Eye (tissue), 1 donor: ENCODE measurements at regions not wholly inside any gene's neighbourhood (a gene's known extent, or its start where the extent isn't known, plus 50 kb on each side); places are given as distances from the start of the nearest gene placed in this dataset.

Source experiments
- DNase-seq: peaks from one replicate; pipeline ENCODE4 v3.0.0-alpha.2; 2015

- DNase-seq: no peak
These were observed 104.5 kb downstream of the NGF start for GRCh38 chr1:115233598-115233997.

DNA sequence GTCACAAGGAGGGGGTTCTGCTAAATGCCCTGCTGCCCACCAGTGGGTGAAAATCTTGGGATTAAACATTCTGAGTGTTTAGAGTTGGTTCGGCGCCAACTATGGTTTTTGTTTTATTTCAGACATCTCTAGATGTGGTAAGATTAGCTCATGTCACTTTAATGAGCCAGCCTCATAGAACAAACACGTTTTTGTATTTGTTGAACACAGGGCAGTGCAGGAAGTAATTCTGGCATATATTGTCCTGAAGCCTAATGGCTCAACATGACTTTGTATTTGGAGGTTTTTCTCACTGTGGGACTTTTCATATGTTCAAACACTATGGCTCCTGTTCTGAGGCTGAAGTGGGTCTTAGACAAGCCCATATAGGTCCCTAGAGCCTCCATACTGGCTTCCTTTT, 107.8 kb downstream of the NGF start:
- no peak for DNase-seq

GRCh38 chr1:115229016-115229415, 109.0 kb downstream of the NGF start:
- no peak for DNase-seq

- no peak for DNase-seq
These were observed 109.9 kb downstream of the NGF start for GRCh38 chr1:115228191-115228590.

DNA sequence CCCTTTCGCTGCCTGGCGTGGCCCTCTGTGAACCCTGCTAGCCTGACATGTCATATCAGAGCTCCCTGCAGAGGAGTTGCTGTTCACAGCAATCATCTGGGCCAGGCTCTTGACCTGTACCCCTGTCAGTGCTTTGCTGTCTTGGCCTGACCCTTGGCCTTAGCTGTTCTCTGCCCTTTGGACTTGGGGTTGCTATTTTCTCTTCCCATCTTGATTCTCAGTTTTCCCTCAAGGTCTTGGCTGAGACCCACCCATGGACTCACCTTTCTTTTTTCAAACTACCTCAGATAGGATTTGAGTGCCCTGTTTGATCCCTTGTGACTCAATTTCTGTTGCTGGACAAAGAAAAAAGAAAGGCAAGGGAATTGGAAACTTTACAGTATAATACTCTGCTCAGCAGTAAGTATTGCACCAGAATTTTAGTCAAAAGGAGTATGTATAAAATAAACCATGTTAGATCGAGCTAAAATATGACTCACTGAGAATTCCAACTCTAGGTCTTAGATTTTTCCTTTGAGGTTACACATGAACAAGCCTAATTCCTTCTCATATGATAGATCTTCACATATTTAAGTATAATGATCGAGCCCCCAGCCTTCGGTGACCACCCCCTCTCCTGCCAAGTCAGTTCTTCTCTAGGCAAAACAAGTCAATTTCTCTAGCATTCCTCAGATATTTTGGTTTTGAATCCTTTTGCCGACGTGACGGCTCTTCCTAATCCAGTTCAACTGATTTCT, 110.5 kb downstream of the NGF start:
- no peak for DNase-seq

DNA sequence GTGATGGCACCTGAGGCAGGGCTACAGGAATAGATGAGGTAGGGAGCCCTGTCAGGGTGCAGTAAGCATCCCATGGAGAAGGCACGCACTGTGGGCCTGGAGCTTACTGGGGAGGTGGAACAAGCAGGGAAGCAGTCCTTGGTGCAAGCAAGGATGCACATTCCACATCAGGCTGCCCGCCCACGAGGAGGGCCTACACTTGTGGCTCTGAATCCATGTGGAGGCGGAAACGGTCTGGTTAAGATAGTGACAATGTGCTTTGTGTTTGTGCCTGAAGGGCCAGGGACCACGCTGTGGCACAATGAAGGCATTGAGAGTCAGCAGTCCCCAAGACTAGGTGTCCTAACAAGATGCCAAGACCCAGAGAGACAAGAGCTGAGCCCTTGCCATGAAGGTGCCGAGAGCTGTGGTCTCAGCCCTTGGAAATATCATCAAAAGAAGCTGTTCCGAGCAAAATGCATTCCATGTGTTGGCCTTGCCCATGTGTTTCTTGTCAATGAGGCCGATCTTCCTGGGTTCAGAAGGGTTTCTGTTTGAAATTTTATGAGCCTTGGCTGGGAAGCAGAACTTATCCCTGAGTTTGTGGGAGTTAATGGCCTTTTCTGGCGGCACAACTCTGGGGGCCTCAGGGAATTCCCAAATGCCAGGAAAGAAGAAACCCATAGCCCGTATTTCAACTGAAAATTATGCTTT, 111.9 kb downstream of the NGF start:
- DNase-seq: no peak

DNA sequence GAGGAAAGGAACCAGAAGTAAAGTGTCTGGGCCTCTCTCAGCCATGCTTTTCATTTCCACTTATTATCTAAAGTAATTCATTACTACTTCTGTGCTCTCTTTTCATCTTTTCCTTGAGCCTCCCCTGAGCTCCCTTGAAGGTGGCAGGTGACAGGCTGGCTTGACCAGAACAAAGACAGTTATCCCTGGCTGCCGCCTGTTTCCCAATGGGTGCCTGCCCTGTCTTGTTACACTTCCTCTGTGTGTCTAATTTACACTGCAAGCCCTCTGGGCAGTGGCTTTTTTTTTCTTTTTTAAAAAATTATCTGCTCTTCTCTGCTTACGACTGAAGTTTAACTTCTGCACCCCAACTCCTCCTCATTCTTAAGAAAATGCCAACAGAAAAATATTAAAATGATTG, 113.4 kb downstream of the NGF start:
- no peak for DNase-seq

GRCh38 chr1:115222616-115223402, 115.2 kb downstream of the NGF start:
- no peak for DNase-seq

- no peak for DNase-seq
These were observed 117.4 kb downstream of the NGF start for GRCh38 chr1:115220340-115221270.

- DNase-seq: no peak
These were observed 118.1 kb downstream of the NGF start for GRCh38 chr1:115219927-115220326.

- DNase-seq: no peak
These were observed 119.3 kb downstream of the NGF start for GRCh38 chr1:115218699-115219098.

- no peak for DNase-seq
These were observed 120.0 kb downstream of the NGF start for GRCh38 chr1:115218034-115218405.

GRCh38 chr1:115217150-115218033, 120.7 kb downstream of the NGF start:
- no peak for DNase-seq

DNA sequence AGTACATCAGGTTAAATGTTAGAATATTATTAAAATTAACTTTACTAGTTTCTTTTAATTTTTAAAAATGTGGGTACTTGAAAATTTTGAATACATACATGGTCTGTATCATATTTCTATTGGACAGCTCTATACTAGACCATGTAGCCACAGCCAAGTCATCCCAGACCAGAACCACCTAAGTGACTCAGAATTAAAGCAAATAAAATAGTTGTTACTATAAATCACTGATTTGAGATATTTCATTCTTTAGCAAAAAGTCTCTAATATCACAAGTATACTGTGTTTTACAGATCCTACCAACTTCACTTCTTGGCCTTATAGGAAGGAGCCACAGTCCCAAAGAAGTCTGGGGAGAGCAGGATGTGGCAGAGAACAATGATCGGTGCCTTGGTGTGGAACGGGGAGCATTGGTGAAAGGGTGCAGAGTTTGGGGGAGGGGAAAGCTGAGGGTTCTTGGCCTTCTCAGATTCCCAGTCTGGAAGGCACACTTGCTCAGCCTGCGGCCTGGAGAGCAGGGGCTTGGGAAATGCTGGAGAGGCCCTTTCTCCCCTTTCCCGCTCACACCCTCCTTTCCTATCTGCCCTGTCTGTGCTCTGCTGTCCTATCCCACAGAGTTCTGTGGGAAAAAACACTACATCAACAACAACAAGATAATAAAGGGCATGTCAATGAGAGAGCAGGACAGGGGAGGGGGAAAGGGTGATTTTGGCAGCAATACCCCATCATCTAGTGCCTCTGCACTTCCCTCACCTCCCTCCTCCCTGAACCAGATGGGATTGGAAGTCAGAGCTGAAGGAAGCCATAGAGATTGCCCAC, 122.1 kb downstream of the NGF start:
- DNase-seq: no peak

DNA sequence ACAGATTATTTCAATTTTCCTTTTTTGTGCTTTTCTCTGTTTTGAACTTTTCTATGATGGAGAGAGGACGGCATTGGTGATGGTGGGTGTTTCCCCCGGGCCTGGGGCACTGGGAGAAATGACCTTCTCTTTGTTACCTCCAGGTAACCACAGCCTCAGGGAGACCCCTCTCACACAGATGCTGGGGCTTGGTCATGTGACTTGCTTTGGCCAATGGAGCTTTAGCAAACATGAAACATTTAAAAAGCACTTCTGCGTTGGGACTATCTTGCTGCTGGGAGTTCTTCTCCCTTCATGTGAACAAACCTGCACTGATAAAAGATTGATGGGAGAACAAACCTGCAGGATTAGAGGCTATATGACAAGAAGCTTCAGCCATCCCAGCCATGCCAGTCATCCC, 122.9 kb downstream of the NGF start:
- DNase-seq: no peak

- DNase-seq: no peak
These were observed 124.0 kb downstream of the NGF start for GRCh38 chr1:115214098-115214497.

DNA sequence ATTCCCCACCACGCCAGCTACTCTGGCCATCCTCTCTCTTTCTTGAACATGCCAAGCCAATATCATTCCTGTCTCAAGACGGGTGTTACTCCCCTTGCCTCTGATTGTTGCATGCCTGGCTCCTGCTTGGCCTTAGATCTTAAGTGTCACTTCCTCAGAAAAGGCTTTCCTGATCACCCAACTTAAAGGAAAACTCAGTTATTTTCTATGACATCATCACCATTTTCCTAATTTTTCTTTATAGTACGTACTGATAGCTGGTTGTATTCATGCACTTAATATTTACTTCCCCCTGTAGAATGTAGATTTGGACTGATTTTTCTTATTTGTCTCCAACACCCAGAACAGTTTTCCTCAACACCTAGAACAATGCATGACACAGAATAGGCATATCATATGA, 123.8 kb upstream of the TSPAN2 start:
- no peak for DNase-seq

GRCh38 chr1:115211071-115211745, 121.9 kb upstream of the TSPAN2 start:
- DNase-seq: no peak

DNA sequence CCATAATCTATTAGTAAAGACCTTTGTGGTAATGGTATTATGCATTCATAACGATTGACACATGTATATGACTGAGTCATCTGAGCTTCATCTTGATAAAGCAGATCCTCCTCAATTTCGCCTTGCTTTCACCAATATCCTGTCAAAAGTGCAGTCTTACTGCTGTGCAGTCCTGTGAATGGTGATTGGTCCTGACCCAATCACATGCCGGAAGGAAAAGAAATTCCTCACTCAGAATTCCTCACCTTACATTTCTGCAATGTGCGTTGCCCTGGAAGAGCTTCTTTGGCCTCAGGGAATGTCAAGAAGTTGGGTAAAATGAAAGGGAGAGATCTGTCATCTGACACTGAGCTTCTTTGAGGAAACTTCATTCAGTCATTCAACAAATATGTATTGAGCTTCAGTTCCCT, 121.0 kb upstream of the TSPAN2 start:
- DNase-seq: peak; percentile 16

DNA sequence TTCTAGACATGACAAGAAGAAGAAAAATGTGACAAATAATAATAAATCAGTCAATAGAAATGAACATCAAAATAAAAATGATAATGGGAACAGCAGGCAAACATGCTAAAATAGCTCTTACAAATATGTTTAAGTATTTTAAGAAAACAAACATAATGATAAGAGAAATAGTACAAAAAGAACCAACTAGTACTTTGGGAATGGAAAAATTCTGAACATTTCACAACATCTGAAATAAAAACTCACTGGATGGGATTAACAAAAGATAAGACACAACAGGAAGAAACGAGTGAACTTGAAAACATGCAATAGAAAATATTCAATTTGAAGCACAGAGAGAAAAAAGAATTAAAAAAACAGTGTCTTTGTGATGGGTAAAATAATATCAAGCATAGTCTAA, 115.2 kb upstream of the TSPAN2 start:
- no peak for DNase-seq
